ENCODE measurements at regions not wholly inside any gene's neighbourhood (a gene's known extent, or its start where the extent isn't known, plus 50 kb on each side); places are given as distances from the start of the nearest gene placed in this dataset.

- no peak overlapping the region for H3K4me3 ChIP-seq (ENCODE audit: low read length)
- H3K27ac ChIP-seq (ENCODE audit: low read length) = no peak overlapping the region
- no peak overlapping the region for H3K9ac ChIP-seq (ENCODE audit: low read depth, low read length)
- H3K9me3 ChIP-seq (ENCODE audit: insufficient read depth, low read depth, low read length) = no peaks in the 10 kb centered on the region
- no peaks in the 10 kb centered on the region for H3K36me3 ChIP-seq (ENCODE audit: insufficient read depth, low read depth, low read length)
- no peaks in the 10 kb centered on the region for H3K27me3 ChIP-seq (ENCODE audit: insufficient read depth, low read length)
- no peaks in the 10 kb centered on the region for H3K4me1 ChIP-seq (ENCODE audit: insufficient read depth, low read length)
Observed at GRCh38 chr2:11998626-11999378, 252.4 kb downstream of the LPIN1 start.

DNA sequence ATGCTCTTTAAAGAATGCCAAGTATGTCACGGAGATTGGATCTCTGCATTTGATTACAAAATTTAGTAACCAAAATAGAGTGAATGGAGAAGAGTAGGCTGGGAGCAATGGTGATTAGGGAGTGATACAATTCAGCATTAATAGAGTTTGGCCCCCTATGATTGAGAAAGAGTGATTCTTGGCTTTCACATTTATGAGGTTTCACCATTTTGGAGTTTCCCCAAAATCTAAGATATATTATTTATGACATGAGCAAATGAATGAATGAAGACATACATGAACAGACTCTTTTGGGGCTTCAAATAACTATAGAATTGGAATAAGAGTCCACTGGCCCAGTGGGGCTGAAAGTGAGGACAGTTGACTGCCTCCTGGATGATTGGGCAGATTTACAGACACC, 255.2 kb downstream of the LPIN1 start:
- H3K9ac ChIP-seq (ENCODE audit: low read depth, low read length) = no peak overlapping the region
- H3K4me1 ChIP-seq (ENCODE audit: insufficient read depth, low read length) = peaks cover 3% of the 10 kb centered on the region; the same call in 1 of the 2 replicates
- no peak overlapping the region for H3K4me3 ChIP-seq (ENCODE audit: low read length)
- H3K9me3 ChIP-seq (ENCODE audit: insufficient read depth, low read depth, low read length) = no peaks in the 10 kb centered on the region
- no peaks in the 10 kb centered on the region for H3K36me3 ChIP-seq (ENCODE audit: insufficient read depth, low read depth, low read length)
- H3K27ac ChIP-seq (ENCODE audit: low read length) = no peak overlapping the region
- H3K27me3 ChIP-seq (ENCODE audit: insufficient read depth, low read length) = no peaks in the 10 kb centered on the region

DNA sequence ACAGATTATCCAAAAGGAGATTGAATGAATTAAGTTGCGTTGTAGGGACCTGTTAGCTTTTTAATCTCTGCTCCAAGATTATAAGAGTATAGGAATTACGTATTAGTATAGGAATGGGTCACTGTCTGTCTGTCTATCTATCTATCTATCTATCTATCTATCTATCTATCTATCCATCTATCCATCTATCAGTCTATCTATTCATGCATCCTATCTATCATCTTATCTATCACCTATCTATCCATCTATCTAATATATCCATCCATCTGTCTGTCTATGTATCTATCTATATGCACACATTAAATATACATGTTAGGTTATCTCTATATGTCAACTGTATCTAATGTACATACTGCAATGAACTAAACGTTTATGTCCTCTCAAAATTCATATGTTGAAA, 255.8 kb downstream of the LPIN1 start:
- H3K9me3 ChIP-seq (ENCODE audit: insufficient read depth, low read depth, low read length) = no peaks in the 10 kb centered on the region
- no peaks in the 10 kb centered on the region for H3K27me3 ChIP-seq (ENCODE audit: insufficient read depth, low read length)
- no peak overlapping the region for H3K9ac ChIP-seq (ENCODE audit: low read depth, low read length)
- no peak overlapping the region for H3K27ac ChIP-seq (ENCODE audit: low read length)
- H3K36me3 ChIP-seq (ENCODE audit: insufficient read depth, low read depth, low read length) = no peaks in the 10 kb centered on the region
- H3K4me3 ChIP-seq (ENCODE audit: low read length) = no peak overlapping the region
- H3K4me1 ChIP-seq (ENCODE audit: insufficient read depth, low read length) = peaks cover 9% of the 10 kb centered on the region; the same call in 1 of the 2 replicates

- Histone ChIP-seq H3K9ac (ENCODE audit: low read depth, low read length) (no peak overlapping the region), H3K4me3 (ENCODE audit: low read length) (no peak overlapping the region), H3K9me3 (ENCODE audit: insufficient read depth, low read depth, low read length) (no peaks in the 10 kb centered on the region), H3K27me3 (ENCODE audit: insufficient read depth, low read length) (no peaks in the 10 kb centered on the region), H3K36me3 (ENCODE audit: insufficient read depth, low read depth, low read length) (no peaks in the 10 kb centered on the region), H3K27ac (ENCODE audit: low read length) (no peak overlapping the region), H3K4me1 (ENCODE audit: insufficient read depth, low read length) (peaks cover 11% of the 10 kb centered on the region; the same call in 1 of the 2 replicates)
Observed at GRCh38 chr2:12004713-12005112, 258.3 kb downstream of the LPIN1 start.

GRCh38 chr2:12005886-12006681, 259.7 kb downstream of the LPIN1 start:
- peak overlapping the region; percentile 30; the same call in 1 of the 2 replicates for H3K9ac ChIP-seq (ENCODE audit: low read depth, low read length)
- H3K4me3 ChIP-seq (ENCODE audit: low read length) = no peak overlapping the region
- H3K4me1 ChIP-seq (ENCODE audit: insufficient read depth, low read length) = peaks cover 11% of the 10 kb centered on the region; the same call in 1 of the 2 replicates
- H3K27me3 ChIP-seq (ENCODE audit: insufficient read depth, low read length) = no peaks in the 10 kb centered on the region
- H3K36me3 ChIP-seq (ENCODE audit: insufficient read depth, low read depth, low read length) = no peaks in the 10 kb centered on the region
- no peaks in the 10 kb centered on the region for H3K9me3 ChIP-seq (ENCODE audit: insufficient read depth, low read depth, low read length)
- H3K27ac ChIP-seq (ENCODE audit: low read length) = no peak overlapping the region

DNA sequence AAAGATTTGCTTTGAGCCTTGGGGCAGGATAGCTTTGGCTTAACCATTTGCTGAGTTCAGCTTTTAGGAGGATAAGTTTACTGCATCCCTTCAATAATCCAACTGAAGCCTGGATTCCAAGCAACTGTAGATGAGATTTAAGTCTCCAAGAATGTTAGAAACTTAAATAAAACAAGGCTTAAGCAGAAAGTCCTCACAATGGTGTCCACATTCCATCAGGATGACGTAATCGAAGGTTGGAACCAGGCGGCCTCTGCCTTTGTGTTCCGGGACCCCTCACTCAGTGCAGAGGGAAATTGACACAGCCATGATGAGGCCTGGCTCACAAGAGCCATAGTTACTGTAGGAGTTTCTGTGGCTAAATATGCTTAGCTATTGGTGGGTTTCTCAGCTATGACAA, 260.4 kb downstream of the LPIN1 start:
- peaks cover 11% of the 10 kb centered on the region; the same call in 1 of the 2 replicates for H3K4me1 ChIP-seq (ENCODE audit: insufficient read depth, low read length)
- H3K27me3 ChIP-seq (ENCODE audit: insufficient read depth, low read length) = no peaks in the 10 kb centered on the region
- no peaks in the 10 kb centered on the region for H3K36me3 ChIP-seq (ENCODE audit: insufficient read depth, low read depth, low read length)
- no peak overlapping the region for H3K4me3 ChIP-seq (ENCODE audit: low read length)
- no peak overlapping the region for H3K27ac ChIP-seq (ENCODE audit: low read length)
- H3K9ac ChIP-seq (ENCODE audit: low read depth, low read length) = peak overlapping the region; percentile 30; the same call in 1 of the 2 replicates
- H3K9me3 ChIP-seq (ENCODE audit: insufficient read depth, low read depth, low read length) = no peaks in the 10 kb centered on the region

DNA sequence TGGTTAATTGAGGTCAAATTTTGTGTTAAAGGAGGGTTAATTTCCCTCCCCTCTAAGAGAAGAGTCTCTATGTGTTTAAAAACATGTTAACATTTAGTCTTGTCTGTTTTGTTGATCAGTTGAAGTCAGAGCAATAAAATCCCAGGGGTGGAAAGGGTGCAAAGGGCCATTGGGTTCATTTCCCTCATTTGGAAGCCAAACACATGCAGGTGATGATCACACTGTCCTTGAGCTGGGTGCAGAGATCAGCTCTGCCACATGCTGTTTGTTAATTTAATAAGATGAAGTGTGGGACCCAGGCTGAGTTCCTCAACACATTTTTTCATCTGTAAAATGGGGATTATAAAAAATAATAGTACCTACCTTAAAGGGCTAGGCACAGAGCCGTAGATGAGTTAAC, 260.9 kb downstream of the LPIN1 start:
- no peak overlapping the region for H3K4me3 ChIP-seq (ENCODE audit: low read length)
- peak overlapping the region; percentile 9; the same call in 1 of the 2 replicates for H3K9ac ChIP-seq (ENCODE audit: low read depth, low read length)
- H3K27ac ChIP-seq (ENCODE audit: low read length) = no peak overlapping the region
- no peaks in the 10 kb centered on the region for H3K36me3 ChIP-seq (ENCODE audit: insufficient read depth, low read depth, low read length)
- no peaks in the 10 kb centered on the region for H3K27me3 ChIP-seq (ENCODE audit: insufficient read depth, low read length)
- peaks cover 11% of the 10 kb centered on the region; the same call in 1 of the 2 replicates for H3K4me1 ChIP-seq (ENCODE audit: insufficient read depth, low read length)
- H3K9me3 ChIP-seq (ENCODE audit: insufficient read depth, low read depth, low read length) = no peaks in the 10 kb centered on the region

DNA sequence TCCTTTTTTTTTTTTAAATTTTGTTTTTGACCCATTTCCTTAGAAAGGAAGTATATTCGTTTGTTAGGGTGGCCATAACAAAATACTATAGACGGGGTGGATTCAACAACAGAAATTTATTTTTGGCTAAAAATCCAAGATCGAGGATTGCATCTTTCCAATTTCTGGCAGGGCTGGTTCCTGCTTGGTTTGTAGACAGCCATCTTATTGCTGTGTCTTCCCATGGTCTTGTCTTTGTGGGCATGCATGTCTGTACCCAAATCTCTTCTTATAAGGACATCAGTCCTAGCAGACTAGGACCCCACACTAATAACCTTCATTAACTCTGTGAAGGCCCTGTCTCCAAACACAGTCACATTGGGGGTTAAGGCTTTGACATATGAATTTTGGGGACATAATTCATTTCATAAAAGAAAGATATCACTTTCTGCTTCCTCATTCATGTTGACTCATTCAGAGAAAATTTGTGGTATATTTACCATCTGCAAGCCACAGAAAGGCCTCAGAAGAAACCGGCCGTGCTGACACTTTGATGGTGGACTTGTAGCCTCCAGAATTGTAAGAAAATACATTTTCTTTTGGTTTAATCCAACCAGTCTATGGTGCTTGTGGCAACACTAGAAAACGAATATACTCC, 262.1 kb downstream of the LPIN1 start:
- no peak overlapping the region for H3K27ac ChIP-seq (ENCODE audit: low read length)
- H3K36me3 ChIP-seq (ENCODE audit: insufficient read depth, low read depth, low read length) = no peaks in the 10 kb centered on the region
- H3K27me3 ChIP-seq (ENCODE audit: insufficient read depth, low read length) = no peaks in the 10 kb centered on the region
- H3K9ac ChIP-seq (ENCODE audit: low read depth, low read length) = no peak overlapping the region
- H3K4me1 ChIP-seq (ENCODE audit: insufficient read depth, low read length) = peaks cover 11% of the 10 kb centered on the region; the same call in 1 of the 2 replicates
- no peaks in the 10 kb centered on the region for H3K9me3 ChIP-seq (ENCODE audit: insufficient read depth, low read depth, low read length)
- H3K4me3 ChIP-seq (ENCODE audit: low read length) = no peak overlapping the region

GRCh38 chr2:12009323-12009905, 263.0 kb downstream of the LPIN1 start:
- Histone ChIP-seq H3K4me3 (ENCODE audit: low read length) (no peak overlapping the region), H3K9ac (ENCODE audit: low read depth, low read length) (no peak overlapping the region), H3K4me1 (ENCODE audit: insufficient read depth, low read length) (peaks cover 11% of the 10 kb centered on the region; the same call in 1 of the 2 replicates), H3K36me3 (ENCODE audit: insufficient read depth, low read depth, low read length) (no peaks in the 10 kb centered on the region), H3K9me3 (ENCODE audit: insufficient read depth, low read depth, low read length) (no peaks in the 10 kb centered on the region), H3K27ac (ENCODE audit: low read length) (no peak overlapping the region), H3K27me3 (ENCODE audit: insufficient read depth, low read length) (no peaks in the 10 kb centered on the region)

DNA sequence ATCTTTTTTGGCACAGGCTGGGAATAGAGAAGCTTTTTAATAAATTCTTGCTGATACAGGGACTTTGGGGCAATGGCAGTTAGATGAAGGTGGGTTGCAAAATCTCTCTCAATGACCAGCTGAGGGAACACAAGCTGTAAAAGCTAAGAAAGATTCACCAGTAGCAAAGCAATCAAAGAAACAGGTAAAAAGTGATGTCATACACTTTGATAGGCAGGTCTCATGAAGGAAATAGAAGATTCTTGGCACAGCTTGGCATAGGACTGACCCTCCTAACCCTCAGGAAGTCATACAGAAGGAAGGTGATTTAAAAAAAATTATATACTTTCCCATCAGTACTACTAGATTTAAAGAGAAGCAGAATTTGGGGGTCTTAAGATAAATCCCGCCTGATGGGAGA, 263.6 kb downstream of the LPIN1 start:
- Histone ChIP-seq H3K9me3 (ENCODE audit: insufficient read depth, low read depth, low read length) (no peaks in the 10 kb centered on the region), H3K36me3 (ENCODE audit: insufficient read depth, low read depth, low read length) (no peaks in the 10 kb centered on the region), H3K27me3 (ENCODE audit: insufficient read depth, low read length) (no peaks in the 10 kb centered on the region), H3K9ac (ENCODE audit: low read depth, low read length) (no peak overlapping the region), H3K27ac (ENCODE audit: low read length) (no peak overlapping the region), H3K4me1 (ENCODE audit: insufficient read depth, low read length) (peaks cover 11% of the 10 kb centered on the region; the same call in 1 of the 2 replicates), H3K4me3 (ENCODE audit: low read length) (no peak overlapping the region)

DNA sequence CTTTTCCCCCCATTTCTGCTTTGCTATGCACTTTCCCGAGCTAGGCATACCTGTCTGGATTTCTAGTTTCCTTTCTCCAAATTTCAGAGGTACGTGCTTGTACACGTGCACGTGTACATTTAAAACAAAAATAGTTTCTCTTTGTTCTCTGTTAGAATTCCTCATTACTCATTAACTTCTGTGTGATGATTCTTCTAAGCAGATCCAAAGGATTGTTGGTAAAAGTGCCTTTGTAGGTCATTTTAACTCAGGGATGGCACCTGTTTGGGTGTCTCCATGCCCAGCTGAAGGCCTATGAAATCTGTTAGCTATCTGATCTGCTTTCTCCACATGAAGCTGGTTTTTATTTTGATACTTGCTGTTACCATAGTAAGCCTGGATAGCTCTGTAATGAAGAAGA, 264.3 kb downstream of the LPIN1 start:
- Histone ChIP-seq H3K4me3 (ENCODE audit: low read length) (no peak overlapping the region), H3K9me3 (ENCODE audit: insufficient read depth, low read depth, low read length) (no peaks in the 10 kb centered on the region), H3K9ac (ENCODE audit: low read depth, low read length) (no peak overlapping the region), H3K4me1 (ENCODE audit: insufficient read depth, low read length) (peaks cover 11% of the 10 kb centered on the region; the same call in 1 of the 2 replicates), H3K36me3 (ENCODE audit: insufficient read depth, low read depth, low read length) (no peaks in the 10 kb centered on the region), H3K27ac (ENCODE audit: low read length) (no peak overlapping the region), H3K27me3 (ENCODE audit: insufficient read depth, low read length) (no peaks in the 10 kb centered on the region)
